Epithelial cell of esophagus (primary cell): ENCODE measurements at regions not wholly inside any gene's neighbourhood (a gene's known extent, or its start where the extent isn't known, plus 50 kb on each side); places are given as distances from the start of the nearest gene placed in this dataset.

ENCODE experiments used
- DNase-seq: peaks from one replicate; pipeline ENCODE4 v3.0.0; 2010; ENCODE audit warnings: low read depth
- H3K4me3 ChIP-seq: 2 replicates; pipeline ENCODE4 v1.5.1; 2011; ENCODE audit warnings: mild to moderate bottlenecking, low read length, control low read depth
- CTCF ChIP-seq: IDR thresholded peaks from 2 replicates; pipeline ENCODE4 v1.5.1; 2011; ENCODE audit warnings: low read depth, mild to moderate bottlenecking, low read length, control low read depth, inconsistent platforms; ENCODE audit not compliant: insufficient read depth; ENCODE audit errors: missing control alignments

DNA sequence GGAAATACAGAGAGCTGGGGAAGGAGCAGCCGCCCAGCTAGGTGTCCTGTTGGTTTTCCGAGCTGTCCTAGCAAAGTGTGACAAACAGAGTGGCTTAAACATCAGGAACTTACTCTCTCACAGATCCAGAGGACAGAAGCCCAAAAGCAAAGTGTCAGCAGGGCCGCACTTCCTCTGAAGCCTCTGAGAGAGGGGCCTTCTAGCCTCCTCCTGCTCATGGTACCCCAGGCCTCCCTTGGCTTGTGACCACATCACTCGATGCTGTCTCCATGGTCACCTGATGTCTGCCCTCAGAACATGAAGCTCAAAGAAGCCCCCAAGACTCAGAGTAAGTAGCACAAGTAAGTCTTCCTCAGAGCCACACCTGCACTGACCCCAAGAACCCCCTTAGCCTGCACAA, 650.5 kb upstream of the ID2 start:
- no peak for DNase-seq
- TF ChIP-seq CTCF: no peak
- no peak overlapping the region for H3K4me3 ChIP-seq

DNA sequence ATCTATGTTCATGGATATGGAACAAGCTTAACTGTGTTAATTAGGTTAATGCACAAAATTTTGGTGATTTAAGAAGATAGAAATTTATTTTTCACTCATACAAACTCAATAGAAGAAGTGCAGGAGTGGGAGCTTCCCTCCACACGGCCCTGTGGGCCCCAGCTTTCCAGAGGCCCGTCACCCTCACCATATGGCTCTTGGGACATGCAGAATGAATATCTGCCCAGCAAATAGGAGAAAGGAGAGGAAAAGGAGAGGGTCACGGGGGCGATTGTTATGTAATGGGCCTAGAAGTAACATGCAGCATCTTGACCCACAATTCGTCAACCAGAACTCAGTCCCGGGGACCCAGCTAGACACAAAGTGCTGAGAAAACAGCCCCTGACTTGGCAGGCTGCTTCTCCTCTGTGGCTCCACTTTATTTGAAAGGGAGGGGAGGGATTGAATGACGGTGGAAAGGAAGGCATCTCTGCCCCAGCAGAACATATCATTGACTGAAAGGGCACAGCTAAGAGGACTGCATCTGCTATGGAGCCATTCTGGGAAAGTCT, 648.2 kb upstream of the ID2 start:
- no peak overlapping the region for H3K4me3 ChIP-seq
- no peak for DNase-seq
- no peak for TF ChIP-seq CTCF

DNA sequence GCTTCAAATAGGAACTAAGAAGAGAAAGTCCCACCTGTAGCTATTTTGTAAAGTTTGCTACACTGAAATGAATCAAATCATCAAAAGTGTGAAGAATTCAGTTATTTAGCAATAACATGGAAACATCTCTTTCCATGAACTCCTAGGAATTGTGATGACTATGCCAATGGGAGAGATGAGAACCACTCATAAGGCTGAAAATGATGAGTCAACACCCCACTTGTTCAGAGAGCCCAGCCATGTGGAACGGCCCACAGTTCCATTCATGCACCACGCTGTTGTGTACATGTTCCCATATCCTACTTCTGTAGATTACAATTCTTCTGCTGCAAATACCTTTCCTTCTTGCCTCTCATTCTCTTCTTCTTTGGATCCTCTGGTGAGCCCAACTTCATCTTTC, 645.5 kb upstream of the ID2 start:
- no peak for DNase-seq
- no peak overlapping the region for H3K4me3 ChIP-seq
- TF ChIP-seq CTCF: no peak

DNA sequence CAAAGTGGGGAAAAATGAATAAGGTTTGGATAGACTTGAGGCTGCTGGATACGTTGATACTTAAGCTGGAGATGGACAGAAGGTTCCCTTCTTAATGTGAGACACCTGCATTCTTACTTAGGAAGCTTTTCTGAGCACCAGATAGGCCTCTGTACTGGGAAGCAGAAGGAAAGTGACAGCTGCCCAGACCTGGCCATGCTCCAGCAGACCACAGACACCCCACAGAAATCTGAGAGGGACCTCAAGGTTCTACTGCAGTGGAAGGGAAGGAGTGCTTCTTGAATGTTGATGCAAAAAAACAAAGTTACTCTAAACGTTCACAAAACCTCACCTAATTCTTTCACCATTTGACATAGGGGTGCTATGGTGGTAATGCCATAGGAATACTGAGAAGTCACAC, 642.1 kb upstream of the ID2 start:
- TF ChIP-seq CTCF: no peak
- no peak for DNase-seq
- H3K4me3 ChIP-seq: no peak overlapping the region

- DNase-seq: no peak
- TF ChIP-seq CTCF: no peak
- no peak overlapping the region for H3K4me3 ChIP-seq
These were observed 638.6 kb upstream of the ID2 start for GRCh38 chr2:8043295-8043694.

DNA sequence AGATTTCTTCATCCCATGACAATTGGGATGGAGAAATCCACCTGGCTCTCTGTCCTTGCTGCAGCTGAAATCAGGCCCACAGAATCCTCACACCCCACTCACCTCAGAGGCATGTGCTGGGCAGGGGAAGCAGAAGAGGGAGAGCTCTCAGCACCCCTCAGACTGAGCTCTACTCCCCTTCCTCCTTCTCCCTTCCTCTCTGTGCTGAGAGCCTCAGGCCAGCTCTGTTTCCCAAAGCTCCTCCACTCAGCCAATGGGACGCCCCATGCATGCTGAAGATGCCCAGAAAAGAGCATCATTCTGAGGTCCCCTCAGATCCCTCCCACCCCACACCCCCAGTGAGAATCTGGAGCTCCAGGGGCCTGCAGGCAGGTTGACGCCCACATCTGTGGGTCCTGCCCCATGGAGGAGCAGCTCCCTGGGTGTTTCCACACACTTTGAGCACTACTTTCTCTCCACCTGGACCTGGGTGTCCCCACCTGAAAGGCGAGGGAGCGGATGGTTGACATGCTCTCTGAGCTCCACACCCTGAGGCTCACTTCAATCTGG, 637.7 kb upstream of the ID2 start:
- no peak for TF ChIP-seq CTCF
- no peak overlapping the region for H3K4me3 ChIP-seq
- DNase-seq: no peak

- H3K4me3 ChIP-seq: no peak overlapping the region
These were observed 636.7 kb upstream of the ID2 start for GRCh38 chr2:8045081-8045614.

More at GRCh38 chr2:8045081-8045614, 636.7 kb upstream of the ID2 start:
- DNase-seq: no peak
- TF ChIP-seq CTCF: no peak
